Adrenal gland (tissue), 9 donors: ENCODE measurements at regions not wholly inside any gene's neighbourhood (a gene's known extent, or its start where the extent isn't known, plus 50 kb on each side); places are given as distances from the start of the nearest gene placed in this dataset.

Source experiments
- DNase-seq, 7 donors: peaks; one replicate each; pipeline ENCODE4 v3.0.0-alpha.2; 2019 to 2020
- H3K27ac ChIP-seq, 5 donors: fragments of 200-600 bp; sonication (generic) in 4 of 5; 1 replicate in 3 of 5; 2 replicates in 2 of 5; pipeline versions ENCODE4 v1.5.1 to v1.8.0; 2016 to 2020; ENCODE audit warnings: mild to moderate bottlenecking in 1 of 5
- H3K27me3 ChIP-seq: fragments of 200-600 bp; 2 replicates; pipeline ENCODE4 v1.8.0; 2021
- H3K36me3 ChIP-seq, 2 donors: fragments of 200-600 bp; replicated peaks in 1 of 2; 1 replicate in 1 of 2; 2 replicates in 1 of 2; pipeline versions ENCODE4 v1.5.1 to v1.8.0; 2018 to 2022
- H3K4me1 ChIP-seq, 2 donors: fragments of 200-600 bp; replicated peaks in 1 of 2; 1 replicate in 1 of 2; 2 replicates in 1 of 2; pipeline versions ENCODE4 v1.5.1 to v1.8.0; 2018 to 2021
- H3K4me3 ChIP-seq, 4 donors: fragments of 200-600 bp; sonication (generic) in 3 of 4; one replicate each; pipeline ENCODE4 v1.5.1; 2016 to 2018
- H3K9me3 ChIP-seq, 3 donors: fragments of 200-600 bp; sonication (generic) in 1 of 3; replicated peaks in 1 of 3; 1 replicate in 2 of 3; 2 replicates in 1 of 3; pipeline versions ENCODE4 v1.5.1 to v1.8.0; 2016 to 2021
- POLR2A ChIP-seq, 2 donors: fragments of 450-650 bp; IDR thresholded peaks; one replicate each; pipeline ENCODE4 v1.6.1; 2017; ENCODE audit warnings: antibody characterized with exemption in 2 of 2, mild to moderate bottlenecking in 2 of 2, moderate library complexity in 1 of 2
- WGBS, 4 donors: extraction: QIAGEN DNeasy Blood & Tissue Kit in 2 of 4; methylation state at CpG; one replicate each; pipeline versions ENCODE4 v1.1.5 to v1.1.7; 2013 to 2017; 5-methylcytosine and 5-hydroxymethylcytosine counted together
- intact Hi-C, 2 donors: fragments of 100-400 bp; cut with DNase I; formaldehyde crosslinking; loops; one replicate each; pipeline versions ENCODE4 v1.14.1 to v1.15.0; 2022 to 2023
- TF ChIP-seq, protein P1 (sequence below), 6 experiments: fragments of 450-650 bp in 4 of 6; fragments of 200-600 bp in 2 of 6; sonication (generic) in 1 of 6; IDR thresholded peaks; 1 replicate in 5 of 6; 2 replicates in 1 of 6; pipeline versions ENCODE4 v1.5.1 to v1.8.0; 2016 to 2021; ENCODE audit warnings: antibody characterized with exemption in 6 of 6, mild to moderate bottlenecking in 2 of 6, moderate library complexity in 1 of 6
- donor health status: healthy with polysubstance abuse.
- donor health status: Bipolar disorder and iron deficiency.
- donor health status: DM: yes; HTN: yes; CAD: no.
- donor health status: DM: no; HTN: no; CAD: no.
- donor health status: DM: no; HTN: no; CAD: no.

DNA sequence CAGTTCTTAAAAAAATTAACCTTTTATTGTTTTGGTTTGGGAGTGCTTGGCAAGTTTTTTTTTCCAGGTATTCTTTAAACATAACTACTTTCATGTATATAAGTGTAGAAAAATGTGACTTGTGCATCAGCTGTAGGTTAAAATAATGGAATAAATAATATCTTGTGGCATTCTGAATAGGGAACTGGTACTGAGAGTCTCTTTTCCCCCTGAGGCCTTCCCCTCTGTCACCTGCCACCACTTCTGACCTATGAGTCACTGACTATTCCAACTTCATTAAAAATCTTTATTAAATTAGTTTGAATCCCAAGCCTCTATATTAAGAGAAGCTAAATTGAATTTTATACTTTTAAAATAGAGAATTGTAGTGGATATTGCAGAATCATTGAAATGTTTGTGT lies 805.7 kb downstream of the METTL15 start:
- no peaks in the 10 kb centered on the region for H3K9me3 ChIP-seq
- no peak overlapping the region for H3K4me3 ChIP-seq
- H3K27ac ChIP-seq: no peak overlapping the region
- no peaks in the 10 kb centered on the region for H3K4me1 ChIP-seq
- no peak for DNase-seq
- H3K36me3 ChIP-seq: no peaks in the 10 kb centered on the region
- intact Hi-C loops: no loop called here
- no peaks in the 10 kb centered on the region for H3K27me3 ChIP-seq
- TF ChIP-seq, protein P1, sequence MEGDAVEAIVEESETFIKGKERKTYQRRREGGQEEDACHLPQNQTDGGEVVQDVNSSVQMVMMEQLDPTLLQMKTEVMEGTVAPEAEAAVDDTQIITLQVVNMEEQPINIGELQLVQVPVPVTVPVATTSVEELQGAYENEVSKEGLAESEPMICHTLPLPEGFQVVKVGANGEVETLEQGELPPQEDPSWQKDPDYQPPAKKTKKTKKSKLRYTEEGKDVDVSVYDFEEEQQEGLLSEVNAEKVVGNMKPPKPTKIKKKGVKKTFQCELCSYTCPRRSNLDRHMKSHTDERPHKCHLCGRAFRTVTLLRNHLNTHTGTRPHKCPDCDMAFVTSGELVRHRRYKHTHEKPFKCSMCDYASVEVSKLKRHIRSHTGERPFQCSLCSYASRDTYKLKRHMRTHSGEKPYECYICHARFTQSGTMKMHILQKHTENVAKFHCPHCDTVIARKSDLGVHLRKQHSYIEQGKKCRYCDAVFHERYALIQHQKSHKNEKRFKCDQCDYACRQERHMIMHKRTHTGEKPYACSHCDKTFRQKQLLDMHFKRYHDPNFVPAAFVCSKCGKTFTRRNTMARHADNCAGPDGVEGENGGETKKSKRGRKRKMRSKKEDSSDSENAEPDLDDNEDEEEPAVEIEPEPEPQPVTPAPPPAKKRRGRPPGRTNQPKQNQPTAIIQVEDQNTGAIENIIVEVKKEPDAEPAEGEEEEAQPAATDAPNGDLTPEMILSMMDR (IDR thresholded peaks at IDR 0.05): no peak
- TF ChIP-seq POLR2A (IDR thresholded peaks at IDR 0.05): no peak

DNA sequence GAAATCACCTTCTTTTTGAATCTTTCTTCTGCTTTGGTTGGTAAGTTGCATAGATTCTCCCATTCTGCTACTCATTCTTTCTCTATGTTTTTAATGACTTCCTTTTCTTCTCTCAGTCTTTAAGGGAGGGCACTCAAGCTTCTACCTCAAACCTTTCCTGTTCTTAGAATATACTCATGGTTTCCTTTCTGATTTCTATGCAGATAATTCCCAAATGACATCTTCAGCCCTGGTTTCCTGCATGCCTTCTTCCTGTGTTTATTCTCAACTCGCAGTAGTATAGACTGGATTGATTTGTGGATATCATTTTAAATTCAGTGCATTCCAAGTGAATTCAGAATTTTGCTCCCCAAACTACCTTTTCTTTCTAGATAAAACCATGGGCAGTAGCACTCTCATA lies 803.6 kb downstream of the METTL15 start:
- DNase-seq: no peak
- 49 to 68% (median 53%) methylated on average over 1 of the region's 1 CpG for WGBS, 4 donors
- no peaks in the 10 kb centered on the region for H3K36me3 ChIP-seq
- no peak for TF ChIP-seq POLR2A (IDR thresholded peaks at IDR 0.05)
- TF ChIP-seq, protein P1 (IDR thresholded peaks at IDR 0.05): no peak
- no peak overlapping the region for H3K27ac ChIP-seq
- no peak overlapping the region for H3K4me3 ChIP-seq
- H3K4me1 ChIP-seq: no peaks in the 10 kb centered on the region
- intact Hi-C loops: no loop called here
- no peaks in the 10 kb centered on the region for H3K9me3 ChIP-seq
- no peaks in the 10 kb centered on the region for H3K27me3 ChIP-seq

DNA sequence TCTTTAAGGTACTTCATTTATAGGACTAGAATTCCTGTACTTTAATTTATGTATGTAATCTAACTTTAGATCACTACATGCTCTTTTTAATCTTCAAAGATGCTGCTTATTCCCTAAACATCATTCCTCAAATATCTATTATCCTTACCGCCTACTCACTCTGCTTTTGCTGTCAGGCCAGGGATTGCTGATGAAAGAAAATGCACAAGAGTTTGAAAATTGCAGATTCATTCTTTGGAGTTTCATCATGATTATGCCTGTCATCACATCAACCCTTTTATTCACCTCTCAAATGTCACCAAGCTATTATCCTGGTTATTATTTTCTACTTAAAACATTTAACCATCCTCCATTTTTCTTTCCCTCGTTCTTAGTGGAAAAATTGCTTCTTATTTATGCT lies 802.7 kb downstream of the METTL15 start:
- Histone ChIP-seq H3K4me1 (no peaks in the 10 kb centered on the region), H3K36me3 (no peaks in the 10 kb centered on the region), H3K27ac (no peak overlapping the region), H3K4me3 (no peak overlapping the region), H3K27me3 (no peaks in the 10 kb centered on the region), H3K9me3 (no peaks in the 10 kb centered on the region)
- WGBS, 4 donors: 66 to 71% (median 68%) methylated on average over 2 of the region's 2 CpGs
- intact Hi-C loops: no loop called here
- TF ChIP-seq, protein P1 (IDR thresholded peaks at IDR 0.05): no peak
- no peak for TF ChIP-seq POLR2A (IDR thresholded peaks at IDR 0.05)
- DNase-seq: no peak

DNA sequence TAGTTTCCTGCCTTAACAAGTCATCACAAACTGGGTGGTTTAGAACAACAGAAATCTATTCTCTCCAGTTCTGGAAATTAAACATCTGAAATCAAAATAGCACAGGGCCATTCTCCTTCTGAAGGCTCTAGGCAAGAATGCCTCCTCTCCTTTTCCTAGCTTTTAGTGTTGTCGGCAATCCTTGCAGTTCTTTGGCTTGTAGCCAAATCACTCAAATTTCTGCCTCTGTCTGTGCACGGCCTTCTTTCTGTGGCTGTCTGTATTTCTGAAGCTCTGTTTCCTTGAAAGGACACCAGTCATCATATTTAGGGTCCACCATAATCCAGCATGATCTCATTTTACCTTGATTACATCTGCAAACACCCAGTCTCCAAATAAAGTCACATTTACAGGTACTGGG lies 795.5 kb downstream of the METTL15 start:
- intact Hi-C loops: no loop called here
- no peak for DNase-seq
- no peaks in the 10 kb centered on the region for H3K36me3 ChIP-seq
- no peaks in the 10 kb centered on the region for H3K27me3 ChIP-seq
- no peak for TF ChIP-seq POLR2A (IDR thresholded peaks at IDR 0.05)
- TF ChIP-seq, protein P1 (IDR thresholded peaks at IDR 0.05): no peak
- no peaks in the 10 kb centered on the region for H3K4me1 ChIP-seq
- no peaks in the 10 kb centered on the region for H3K9me3 ChIP-seq
- no peak overlapping the region for H3K4me3 ChIP-seq
- no peak overlapping the region for H3K27ac ChIP-seq
- 17 to 34% (median 26%) methylated on average over 2 of the region's 2 CpGs for WGBS, 4 donors
